NCI-H2107 treated with DMSO at 0.1 percent for 48 hours (cell line): ENCODE measurements at regions not wholly inside any gene's neighbourhood (a gene's known extent, or its start where the extent isn't known, plus 50 kb on each side); places are given as distances from the start of the nearest gene placed in this dataset.
"Not testable (repeated sequence)": the region's sequence is repeated elsewhere in the genome, so short reads cannot be mapped to it uniquely, and the experiment has no call there.

Experiments used
- DNase-seq: peaks from one replicate; lab custom pipeline; 2025; ENCODE audit not compliant: unreplicated experiment; lab: John Stamatoyannopoulos, UW

DNA sequence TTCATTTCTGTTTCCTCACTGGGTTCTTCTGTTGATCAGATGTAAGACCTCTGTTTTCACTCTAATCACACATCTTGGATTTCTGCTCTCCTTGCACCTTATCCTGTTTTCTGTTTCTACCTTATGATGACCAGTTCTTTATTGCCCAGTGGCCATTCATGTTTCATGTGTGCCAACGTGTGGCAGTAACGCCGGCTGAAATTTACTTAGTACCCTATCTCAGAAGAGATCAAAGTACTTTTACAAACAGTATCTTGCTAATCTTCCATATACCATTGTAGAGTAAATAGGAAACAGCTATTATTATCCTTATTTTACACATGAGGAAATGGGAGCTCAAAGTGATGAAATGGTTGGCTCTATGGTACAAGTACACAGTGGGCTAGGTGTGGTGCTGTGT, 74.0 kb downstream of the GATA3 start:
- DNase-seq, result no peak

DNA sequence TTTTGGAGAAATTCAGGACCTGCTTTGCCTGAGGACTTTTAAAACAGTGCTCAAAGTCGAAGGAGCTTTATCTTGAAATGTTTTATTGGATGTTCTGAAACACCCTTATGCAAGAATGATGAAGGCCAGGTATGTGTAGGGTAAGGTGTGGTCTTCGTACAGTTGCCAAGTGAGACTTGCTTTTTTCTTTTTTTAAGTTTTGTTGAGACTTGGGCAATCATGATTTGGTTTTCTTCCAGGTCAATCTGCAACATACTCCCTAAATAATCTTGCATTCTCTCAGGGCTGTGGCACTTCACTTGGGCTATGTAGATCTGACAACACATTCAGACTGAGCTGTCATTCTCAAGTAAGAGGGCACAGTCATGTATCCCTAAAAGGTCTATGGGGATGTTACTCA, 75.0 kb downstream of the GATA3 start:
- no peak for DNase-seq

DNA sequence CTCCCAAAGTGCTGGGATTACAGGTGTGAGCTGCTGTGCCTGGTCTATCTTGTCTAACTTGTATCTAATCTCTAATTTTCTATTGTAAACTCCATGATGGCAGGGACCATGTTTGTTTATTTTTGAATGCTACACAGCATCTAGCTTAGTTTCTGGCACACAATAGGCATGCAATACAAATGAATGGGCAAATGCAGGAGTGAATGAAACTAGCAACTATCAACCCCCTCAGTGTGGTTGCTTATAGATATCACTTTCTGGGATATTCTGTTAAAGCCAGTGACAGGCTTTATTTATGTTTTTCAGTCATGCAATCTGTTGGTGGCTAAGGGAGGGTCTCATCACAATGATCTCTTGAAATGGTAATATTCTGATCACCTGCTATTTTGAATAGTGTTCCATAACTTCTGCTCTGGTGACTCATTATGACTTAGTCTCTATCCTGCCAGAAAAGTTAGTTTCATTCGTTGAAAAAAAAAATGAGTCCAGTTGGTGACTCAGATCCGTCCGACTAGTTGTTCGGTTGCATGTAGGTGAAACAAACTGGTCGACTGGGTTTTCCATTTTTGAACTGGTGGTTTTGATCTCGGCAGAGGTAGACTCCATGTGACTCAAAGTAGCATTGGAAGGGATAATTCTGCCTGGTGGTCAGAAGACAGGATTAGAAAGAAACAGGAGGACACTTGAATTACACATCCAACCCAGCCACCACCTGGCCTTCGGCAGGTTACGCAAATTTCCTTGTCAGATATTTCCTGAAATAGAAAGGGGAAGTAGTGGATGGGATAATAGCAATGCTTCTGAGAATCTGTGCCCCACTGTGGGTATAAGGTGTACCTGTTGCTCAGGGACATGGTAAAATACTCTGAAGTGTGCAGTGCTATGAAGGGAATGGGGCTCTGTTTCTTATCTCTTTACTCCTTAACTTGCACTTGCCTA, 76.8 kb downstream of the GATA3 start:
- no peak for DNase-seq

DNA sequence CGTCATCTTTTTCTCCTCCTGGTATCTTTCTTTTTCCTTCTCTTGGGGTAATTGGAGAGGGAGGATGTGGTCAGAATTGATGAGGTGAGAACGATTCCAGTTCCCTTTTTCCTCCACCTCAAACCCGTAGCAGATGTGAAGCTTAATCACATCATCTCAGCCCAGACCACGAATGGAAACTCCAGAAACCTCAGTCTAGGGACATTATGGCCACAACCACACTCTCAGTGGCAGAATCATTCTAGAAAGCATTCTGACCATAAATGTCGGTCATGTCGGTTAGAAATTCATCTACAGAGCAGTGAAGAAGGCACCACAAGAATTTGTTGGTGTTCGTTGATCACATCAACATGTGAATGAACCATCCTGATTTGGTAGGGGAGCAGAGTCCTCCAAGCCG, 78.7 kb downstream of the GATA3 start:
- no peak for DNase-seq

DNA sequence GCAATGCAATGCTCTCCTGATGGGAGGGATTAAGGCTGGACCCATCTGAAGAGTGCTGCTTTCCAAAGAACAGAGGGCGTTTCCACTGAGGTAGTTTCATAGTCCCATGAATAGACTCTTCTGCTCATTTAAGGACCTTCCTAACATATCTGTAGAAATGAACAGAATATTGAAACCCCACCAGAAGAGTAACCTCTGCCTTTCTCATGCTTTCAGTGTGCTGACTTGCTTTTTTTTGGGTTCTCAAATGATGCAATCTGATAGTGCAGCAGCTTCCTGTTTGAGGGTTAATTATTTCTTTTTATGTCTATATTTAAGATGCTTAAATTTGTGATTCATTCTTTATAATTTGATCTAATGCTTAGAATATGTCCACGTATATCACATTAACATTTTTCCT, 82.2 kb downstream of the GATA3 start:
- no peak for DNase-seq

DNA sequence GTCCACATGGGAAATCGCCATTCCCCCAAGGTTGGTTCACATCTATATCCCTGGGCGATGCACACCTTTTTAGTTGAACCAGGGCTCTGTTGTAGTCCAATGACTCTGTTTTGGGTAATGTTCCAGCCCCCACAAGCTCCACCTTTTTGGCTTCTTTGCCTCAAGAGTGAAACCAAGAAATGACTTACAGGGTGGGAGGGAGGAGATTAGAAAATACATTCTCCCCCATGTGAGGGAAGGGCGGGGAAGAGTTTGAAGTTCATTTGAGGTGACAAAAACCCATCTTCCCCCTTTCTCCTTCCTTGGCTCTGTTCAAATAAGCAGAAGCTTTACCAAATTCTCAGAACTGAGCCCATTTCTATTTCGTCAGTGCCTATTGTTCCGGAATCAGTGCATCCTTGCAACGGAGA, 82.8 kb downstream of the GATA3 start:
- DNase-seq, result no peak

DNA sequence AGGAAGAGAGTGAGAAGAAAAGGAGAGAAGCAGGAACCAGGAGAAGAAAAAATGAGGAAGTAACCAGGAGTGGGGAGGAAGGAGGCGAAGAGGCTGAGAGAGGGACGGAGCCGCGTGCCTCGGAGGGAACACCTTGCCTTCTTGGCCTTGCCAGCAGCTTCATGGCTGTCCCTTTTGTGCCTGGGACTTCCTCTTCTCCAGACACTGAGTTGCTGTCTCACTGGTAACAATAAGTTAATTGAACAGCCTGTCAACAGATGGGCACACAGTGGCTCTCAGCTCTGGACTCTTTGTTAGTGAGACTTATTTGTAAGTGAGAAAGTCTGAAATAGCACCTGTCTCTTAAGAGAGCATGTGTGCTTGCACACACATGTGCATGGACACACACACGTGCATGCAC, 83.2 kb downstream of the GATA3 start:
- no peak for DNase-seq

DNA sequence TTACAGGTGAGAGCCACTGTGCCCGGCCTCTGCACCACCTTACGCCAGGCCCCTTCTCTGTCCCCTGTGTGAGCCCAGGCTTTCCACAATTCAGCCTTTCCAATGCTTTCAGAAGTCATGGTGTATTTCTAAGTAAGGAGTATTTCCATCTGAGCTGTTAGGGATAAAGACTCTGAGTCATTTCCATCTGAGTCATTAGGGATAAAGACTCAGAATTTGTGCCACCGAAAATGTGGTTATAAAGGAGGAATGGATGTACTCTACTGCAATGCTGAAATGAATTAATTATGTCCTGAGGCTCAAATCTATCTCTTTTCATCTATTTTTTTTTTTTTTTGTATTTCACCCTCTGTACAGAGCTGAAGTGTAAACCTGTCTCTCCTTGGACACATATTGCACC, 84.0 kb downstream of the GATA3 start:
- no peak for DNase-seq

DNA sequence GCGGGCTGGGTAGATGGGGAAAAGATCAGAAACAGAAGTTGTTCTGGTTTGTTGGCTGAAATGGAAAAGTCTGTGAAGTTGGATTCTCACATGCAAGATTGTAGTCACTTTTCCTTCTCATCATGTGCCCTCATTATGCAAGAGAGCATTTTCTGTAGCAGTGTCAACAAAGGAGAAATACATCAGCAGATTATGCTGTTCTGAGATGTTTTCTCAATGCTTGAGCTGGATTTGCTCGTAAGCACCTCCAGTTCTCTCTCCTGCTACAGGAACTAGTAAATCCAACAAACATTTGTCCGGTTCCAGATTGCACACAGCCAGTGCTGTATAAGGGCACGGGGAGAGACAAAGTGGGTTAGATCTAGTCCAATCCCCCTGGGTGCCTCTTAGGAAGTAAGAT, 90.0 kb downstream of the GATA3 start:
- DNase-seq, result no peak

DNA sequence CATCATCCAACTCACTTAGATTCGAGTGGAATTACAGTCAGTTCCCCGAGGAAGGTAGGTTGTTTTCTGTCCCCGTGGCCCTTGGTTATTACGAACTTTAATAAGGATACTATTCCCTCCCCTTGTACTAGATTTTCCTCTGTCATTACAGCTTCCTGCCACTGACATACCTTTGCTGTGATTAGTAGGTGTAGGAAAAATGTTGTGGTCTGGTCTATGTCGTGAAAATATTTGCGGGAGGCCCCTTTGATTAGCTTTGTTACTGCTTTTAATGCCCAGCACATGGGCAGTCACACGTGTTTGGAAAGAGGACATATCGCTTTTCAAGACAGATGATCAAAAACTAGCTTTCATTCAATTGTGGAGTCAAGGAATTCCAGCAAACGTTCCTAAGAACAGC, 92.2 kb downstream of the GATA3 start:
- DNase-seq, result no peak

DNA sequence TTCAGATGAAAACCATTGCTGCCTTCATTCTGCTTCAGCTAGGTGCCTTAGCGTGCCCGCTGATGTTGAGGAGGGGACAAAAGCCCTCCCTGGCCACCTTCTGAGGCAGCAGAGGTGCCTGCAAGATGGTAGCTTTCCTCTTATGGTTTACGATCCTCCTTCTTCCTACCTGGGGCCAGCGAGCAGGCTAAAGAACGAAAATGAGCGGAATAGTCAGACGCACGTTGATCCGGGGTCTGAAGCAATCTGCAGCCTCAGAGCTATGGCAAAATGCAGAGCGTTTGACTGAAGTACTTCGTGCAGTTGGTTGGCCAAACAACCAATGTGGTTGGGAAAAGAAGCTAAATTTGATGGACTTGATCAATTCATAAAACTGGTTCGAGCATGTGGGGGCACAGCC, 95.5 kb downstream of the GATA3 start:
- no peak for DNase-seq

DNA sequence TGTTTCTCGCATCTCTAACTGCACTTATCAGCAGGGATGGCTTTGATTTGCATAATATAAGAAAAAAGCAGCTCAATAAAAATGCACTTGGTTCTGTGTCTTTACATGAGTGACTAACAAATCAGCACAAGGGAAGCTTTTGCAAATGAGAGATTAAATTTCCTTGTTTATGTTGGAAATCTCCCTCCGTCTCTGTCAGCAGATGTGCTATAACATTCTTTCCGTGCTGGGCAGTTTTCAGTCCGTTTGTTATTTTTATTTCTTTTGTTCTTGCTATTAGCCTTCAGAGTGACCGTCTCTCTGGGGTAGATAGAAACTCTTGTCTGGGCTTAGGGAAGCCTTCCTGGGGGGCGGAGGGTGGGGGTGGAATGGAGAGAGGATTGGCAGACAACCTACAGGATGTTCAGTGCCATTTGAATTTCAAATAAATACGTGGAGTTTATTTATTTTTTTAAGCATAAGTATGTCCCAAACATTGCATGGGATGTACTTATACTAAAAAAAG, 96.0 kb downstream of the GATA3 start:
- no peak for DNase-seq

DNA sequence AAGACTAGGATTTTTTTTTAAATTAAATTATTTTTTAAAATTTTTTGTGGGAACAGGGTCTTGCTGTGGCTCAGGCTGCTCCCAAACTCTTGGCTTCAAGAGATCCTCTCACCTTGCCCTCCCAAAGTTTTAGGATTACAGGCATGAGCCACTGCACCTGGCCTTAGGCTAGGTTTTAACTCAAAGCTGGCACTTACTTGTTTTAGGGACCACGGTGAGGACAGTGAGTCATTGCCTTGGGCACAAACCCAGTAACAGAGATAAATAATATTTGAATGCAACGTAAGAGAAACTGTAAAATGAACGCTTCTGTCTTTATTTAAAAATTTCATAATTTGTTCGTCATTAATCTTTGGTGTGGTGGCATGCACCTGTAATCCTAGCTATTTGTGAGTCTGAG, 96.6 kb downstream of the GATA3 start:
- DNase-seq, result no peak

DNA sequence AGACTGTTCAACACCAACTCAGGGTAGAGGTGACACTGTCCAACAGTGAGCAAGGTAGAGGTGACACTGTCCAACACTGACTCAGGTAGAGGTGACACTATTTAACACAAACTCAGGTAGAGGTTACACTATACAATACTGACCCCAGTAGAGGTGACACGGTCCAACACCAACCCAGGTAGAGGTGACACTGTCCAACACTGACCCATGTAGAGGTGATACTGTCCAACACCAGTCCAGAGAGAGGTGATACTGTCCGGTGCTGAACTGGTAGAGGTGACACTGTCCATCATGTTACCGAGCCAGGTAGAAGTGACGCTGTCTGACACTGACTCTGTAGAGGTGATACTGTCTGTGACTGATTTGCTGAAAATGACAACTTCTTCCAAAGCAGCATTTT, 102.4 kb downstream of the GATA3 start:
- DNase-seq, result no peak

DNA sequence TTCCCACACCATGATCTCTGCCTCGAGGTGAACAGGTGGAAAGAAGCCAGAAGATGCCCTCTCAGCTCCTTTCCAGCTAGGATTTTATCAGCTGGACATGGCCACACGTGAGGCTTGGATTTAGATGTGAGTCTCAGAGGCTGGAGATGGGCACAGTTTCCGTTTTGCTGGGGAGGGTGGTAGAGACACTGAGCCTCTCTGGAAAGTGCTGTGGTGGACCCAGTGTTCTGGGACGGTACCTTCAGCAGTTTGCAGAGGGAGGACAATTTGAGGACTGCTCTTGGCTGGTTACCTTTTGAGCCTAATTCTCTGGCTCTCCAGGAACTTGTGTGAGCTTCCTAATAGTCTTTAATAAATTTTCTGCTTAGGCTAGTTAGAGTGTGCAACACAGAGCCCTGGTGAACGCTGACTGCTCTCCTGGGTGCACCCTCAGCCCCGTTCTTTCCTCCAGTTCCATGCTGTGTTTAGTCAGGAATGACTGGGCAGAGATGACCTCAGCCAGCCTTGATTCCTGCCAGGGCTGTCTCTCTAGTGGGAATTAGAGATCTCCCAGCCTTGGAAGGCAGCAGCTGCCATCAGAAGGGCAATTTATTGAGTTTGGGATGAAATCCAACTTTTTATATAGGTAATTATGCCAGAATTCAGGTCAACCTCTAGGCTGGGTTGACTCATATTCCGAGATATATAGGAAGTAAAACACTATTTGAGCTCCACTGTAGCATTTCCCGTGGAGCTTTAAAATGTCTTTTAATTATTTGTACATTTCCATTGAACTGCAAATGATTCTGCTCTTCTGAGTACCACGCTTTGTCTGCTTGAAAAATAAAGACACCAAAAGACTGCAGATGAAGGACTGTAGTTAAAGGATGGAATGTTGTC, 103.9 kb downstream of the GATA3 start:
- no peak for DNase-seq

DNA sequence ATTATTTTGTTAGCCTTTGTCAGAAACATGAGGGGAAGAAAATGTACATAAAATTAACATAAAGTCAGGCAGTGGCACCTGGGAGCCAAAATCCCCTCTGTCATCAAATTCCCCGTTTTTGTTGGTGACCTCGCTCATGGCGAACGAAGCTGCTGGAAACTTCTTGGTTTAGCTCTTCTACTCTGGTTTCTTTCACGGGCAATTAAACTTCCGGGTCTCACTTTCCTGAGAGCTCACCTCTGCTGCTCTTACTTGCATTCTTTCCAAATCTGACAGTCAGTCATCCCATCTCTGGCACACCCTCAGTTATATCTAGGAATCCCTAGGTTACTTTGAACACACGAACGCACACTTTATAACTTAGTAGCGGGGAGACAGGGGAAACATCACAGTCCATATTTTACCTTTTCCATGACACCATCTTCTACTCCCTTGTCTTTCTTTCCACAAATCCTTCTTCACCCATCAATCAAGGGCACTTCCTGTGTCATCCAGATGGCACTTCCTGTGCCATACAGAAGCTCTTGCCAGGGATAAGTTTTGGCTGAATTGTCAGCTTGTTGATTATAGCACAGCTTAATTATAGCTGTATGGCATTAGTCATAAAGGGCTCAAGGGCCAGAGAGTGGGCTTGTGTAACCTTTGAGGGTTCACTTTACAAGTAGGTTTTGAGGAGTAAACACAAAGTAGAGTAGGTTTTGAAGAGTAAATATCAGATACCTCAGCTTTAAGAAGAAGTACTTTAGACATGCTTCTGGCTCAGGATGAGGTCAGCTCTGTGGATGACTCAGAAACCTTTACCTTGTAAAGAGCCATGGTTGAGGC, 105.1 kb downstream of the GATA3 start:
- DNase-seq, result no peak

DNA sequence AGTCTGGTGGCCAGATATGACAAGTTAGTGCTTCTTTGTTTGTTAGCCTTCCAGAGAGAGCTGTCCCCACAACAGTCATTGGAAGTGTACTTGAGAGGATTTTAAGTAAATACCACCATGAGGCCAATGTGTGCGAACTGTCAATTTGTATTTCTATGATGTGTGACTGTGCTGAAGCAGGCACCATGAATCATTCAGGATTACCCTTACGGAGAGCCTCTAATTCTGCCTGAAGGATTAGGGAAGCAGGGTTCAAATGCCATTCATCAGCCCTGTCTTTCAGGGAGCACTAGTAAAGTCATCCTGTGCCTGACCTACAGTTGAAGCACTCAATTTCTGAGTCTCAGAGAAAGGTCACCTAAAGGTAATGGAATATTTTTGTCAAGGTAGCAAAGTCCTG, 109.3 kb downstream of the GATA3 start:
- DNase-seq, result no peak

DNA sequence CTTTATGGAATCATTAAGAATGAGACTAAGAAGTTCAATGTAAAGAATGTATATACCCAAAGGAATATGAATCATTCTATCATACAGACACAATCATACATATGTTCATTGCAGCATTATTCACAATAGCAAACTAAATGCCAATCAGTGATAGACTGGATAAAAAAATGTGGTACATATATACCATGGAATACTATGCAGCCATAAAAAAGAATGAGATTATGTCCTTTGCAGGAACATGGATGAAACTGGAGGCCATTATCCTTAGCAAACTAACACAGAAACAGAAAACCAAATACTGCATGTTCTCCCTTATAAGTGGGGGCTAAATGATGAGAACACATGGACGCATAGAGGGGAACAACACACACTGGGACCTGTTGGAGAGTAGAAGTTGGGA, 110.2 kb downstream of the GATA3 start:
- not testable (repeated sequence) for DNase-seq

DNA sequence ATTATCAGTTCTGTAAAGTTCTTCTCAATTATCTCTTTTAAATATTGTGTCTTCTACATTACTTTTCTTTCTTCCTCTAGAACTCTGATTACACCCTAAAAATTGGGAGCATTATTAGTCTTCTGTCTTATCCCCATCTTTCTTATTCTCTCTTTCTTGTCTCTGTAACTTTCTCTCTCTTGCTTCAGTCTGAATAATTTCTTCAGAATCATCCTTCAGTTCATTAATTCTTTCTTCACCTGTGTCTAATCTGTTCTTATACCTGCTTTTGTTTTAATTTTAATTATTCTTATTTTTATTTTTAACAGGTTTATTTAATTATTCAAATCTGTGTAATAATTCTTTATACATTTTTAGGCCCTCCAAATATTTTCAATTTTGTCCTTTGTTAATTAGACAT, 114.3 kb downstream of the GATA3 start:
- DNase-seq, result no peak

DNA sequence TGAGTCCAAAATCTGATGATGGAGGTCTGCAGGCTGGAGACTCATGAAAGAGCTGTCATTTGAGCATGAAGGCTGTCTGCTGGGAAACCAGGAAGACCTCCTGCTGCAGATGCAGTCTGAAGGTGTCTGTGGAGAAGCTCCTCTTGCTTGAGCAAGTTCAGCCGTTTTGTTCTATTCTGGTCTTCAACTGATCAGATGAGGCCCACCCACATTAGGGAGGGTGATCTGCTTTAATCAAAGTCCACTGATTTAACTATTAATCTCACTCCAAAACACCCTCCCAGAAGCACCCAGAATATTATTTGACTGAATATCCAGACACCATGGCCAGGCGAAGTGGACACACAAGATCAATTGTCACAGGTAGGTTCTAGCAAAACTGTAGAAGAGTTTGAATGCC, 116.5 kb downstream of the GATA3 start:
- no peak for DNase-seq

DNA sequence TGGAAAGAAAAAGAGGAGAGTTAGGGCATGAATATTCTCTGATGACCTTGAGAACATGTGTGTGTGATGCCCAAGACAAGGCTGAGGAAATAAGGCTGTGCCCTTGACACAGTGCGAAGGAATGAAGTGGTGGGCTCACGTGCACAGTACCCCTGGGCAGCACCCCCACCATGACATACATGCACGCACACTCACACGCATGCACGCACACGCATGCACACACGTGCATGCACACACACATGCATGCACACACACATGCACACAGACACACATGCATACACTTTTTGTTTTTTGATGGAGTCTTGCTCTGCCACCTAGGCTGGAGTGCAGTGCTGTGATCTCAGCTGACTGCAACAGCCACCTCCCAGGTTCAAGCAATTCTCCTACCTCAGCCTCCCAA, 118.1 kb downstream of the GATA3 start:
- no peak for DNase-seq
